Motor neuron (in vitro differentiated cells): ENCODE measurements at regions not wholly inside any gene's neighbourhood (a gene's known extent, or its start where the extent isn't known, plus 50 kb on each side); places are given as distances from the start of the nearest gene placed in this dataset.

Source experiments
- ATAC-seq, 8 experiments: fragments of 200-7000 bp; cut with Tn5 transposase; replicated peaks in 6 of 8; 2 replicates each; pipeline ENCODE4 v1.8.0; 2021; ENCODE audit warnings: mild to moderate bottlenecking in 8 of 8, moderate library complexity in 8 of 8
- H3K27ac ChIP-seq, 2 donors: fragments of 250-450 bp; sonication (Bioruptor Pico); 2 replicates each; pipeline ENCODE4 v1.9.0; 2021; ENCODE audit warnings: antibody characterized with exemption in 2 of 2, mild to moderate bottlenecking in 2 of 2, moderate library complexity in 1 of 2
- H3K4me1 ChIP-seq, 2 donors: fragments of 250-450 bp; sonication (Bioruptor Pico); replicated peaks in 1 of 2; 2 replicates each; pipeline ENCODE4 v1.6.1; 2021; ENCODE audit warnings: antibody characterized with exemption in 2 of 2, mild to moderate bottlenecking in 2 of 2, moderate library complexity in 1 of 2
- H3K4me3 ChIP-seq, 5 donors: fragments of 250-450 bp; sonication (Bioruptor Pico); 2 replicates each; pipeline ENCODE4 v1.9.0; 2021; ENCODE audit warnings: antibody characterized with exemption in 5 of 5, mild to moderate bottlenecking in 5 of 5, moderate library complexity in 4 of 5
- WGBS, 10 experiments: fragments of 450-650 bp; shearing (Covaris generic); methylation state at CpG; one replicate each; pipeline ENCODE4 v1.0.0; 2022; 5-methylcytosine and 5-hydroxymethylcytosine counted together
- in situ Hi-C, 9 experiments: fragments of 400-800 bp; cut with MboI; loops; one replicate each; pipeline ENCODE4 v1.15.0; 2021; ENCODE audit warnings: low sequenced_read_pairs in 9 of 9, low pct_unique_long_range_greater_than_20kb in 2 of 9; ENCODE audit not compliant: unreplicated experiment in 9 of 9

DNA sequence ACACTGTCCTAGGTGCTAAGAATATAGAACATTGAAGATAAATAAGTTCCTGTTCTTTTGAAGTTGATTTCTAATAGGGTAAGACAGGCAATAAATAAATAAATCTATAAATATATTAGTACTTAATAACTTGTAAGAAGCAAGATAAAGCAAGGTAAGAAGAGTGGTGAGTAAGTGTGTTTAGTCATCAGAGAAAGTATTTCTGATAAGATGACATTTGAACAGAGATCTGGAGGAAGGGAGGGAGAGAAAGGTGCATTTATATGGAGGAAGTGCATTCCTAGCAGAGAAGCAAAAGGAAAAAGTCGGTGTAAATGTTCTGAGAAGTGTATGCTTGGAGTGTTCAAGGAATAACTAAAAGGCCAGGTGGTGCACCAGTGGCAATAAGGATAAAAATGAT is 184.4 kb upstream of the GRIP1 start:
- Histone ChIP-seq H3K27ac (no peak overlapping the region), H3K4me1 (peaks cover 0 to 26% of the 10 kb centered on the region in 2 donors), H3K4me3 (no peak overlapping the region)
- 0 to 100% (median 25%) methylated on average over 1 of the region's 1 CpG; no CpG with 5 or more reads in 4 of the 10 experiments for WGBS, 10 experiments
- no peak for ATAC-seq
- in situ Hi-C loops, result loop anchor here in 1 of 9 experiments (25.0 kb wide), 1 partner anchor 151 kb away; no protein-coding TSS in a partner anchor

DNA sequence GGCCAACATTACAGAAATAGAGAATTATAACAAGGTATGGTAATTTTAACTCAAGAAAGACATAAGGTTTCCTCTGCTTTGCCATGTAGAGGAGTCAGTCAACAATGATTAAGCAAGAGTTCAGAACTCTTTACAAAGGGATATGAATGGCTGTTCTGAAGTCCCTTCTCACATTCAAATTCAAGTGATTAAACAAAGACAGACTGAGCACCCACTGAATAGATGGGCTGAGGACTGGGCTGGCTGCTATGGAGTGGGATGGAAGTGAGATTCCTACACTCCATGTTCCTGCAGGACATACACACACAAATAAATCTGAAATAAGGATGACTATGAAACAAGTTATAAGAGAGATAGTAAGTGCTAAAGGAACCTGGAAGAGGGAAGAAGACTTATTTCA is 199.0 kb upstream of the GRIP1 start:
- H3K4me3 ChIP-seq, result no peak overlapping the region
- ATAC-seq, result peak in 5 of 8 experiments; percentile 53 to 69 (median 59)
- in situ Hi-C loops, result no loop called here

DNA sequence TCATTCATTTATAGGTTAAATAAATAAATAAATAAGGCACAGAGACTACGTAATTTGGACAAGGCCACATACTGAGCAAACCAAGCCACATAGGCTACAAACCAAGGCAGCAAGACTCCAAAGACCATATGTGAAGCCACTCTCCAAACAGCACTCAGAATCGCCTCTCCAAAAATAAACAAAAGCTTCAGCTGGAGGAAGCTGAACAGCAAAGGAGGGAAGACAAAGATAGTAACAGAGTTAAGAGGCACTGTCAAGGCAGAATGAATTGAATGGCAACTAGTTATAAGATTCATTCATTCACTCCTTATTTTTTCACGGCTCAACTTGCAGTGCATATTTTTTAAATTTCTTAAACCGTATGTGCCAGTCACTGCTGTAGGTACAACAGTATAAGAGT is 200.5 kb upstream of the GRIP1 start:
- ATAC-seq, result no peak
- H3K27ac ChIP-seq, result no peak overlapping the region
- no peak overlapping the region for H3K4me3 ChIP-seq
- in situ Hi-C loops, result no loop called here
- 21 to 100% (median 80%) methylated on average over 1 to 4 of the region's 4 CpGs; no CpG with 5 or more reads in 1 of the 10 experiments for WGBS, 10 experiments
- H3K4me1 ChIP-seq, result peaks cover 3 to 12% of the 10 kb centered on the region in 2 donors

More for the DNA sequence above, 199.0 kb upstream of the GRIP1 start:
- no peak overlapping the region for H3K27ac ChIP-seq
- H3K4me1 ChIP-seq, result peaks cover 3 to 12% of the 10 kb centered on the region in 2 donors

DNA sequence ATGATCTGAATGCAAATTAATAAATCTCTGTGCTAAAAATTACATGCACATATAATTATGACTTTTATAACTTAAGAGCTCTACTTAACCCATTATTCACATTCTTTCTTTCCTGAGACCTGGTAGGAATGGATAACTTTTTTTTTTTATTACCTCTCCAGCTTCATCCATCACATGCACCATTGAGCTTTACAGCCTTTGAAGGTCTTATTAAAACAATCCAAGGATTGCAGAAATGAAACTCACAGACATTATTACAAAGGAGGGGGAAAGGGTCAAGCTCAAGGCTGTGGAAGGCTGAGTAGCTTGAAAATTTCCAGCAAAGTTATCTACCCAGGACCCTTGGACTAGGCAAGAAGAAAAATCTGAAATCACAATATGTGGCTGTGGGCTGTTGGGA is 202.5 kb upstream of the GRIP1 start:
- no peak overlapping the region for H3K4me3 ChIP-seq
- in situ Hi-C loops, result no loop called here
- H3K4me1 ChIP-seq, result peaks cover 3 to 12% of the 10 kb centered on the region in 2 donors
- no peak for ATAC-seq
- H3K27ac ChIP-seq, result no peak overlapping the region

DNA sequence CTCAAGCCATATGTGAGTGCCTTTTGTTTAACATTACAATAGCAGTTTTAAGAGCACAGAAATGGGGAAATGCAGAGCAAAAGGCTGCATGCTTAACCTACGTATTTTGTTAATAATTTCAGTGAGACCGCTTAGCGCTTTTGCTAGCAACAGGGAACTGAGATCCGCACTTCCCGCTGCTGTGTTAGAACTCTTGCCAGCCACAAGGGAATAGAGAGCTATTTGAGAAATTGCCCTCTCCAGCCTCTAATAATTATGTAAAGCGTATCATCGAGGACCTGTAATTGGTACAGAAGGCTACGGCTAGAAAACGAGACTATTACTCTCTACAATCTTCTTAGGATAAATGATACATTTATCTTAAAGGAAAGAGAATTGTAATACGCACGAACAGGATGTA is 205.2 kb upstream of the GRIP1 start:
- peak in 3 of 8 experiments; percentile 63 to 70 (median 68) for ATAC-seq
- Histone ChIP-seq H3K27ac (no peak overlapping the region), H3K4me1 (peaks cover 0 to 3% of the 10 kb centered on the region in 2 donors), H3K4me3 (no peak overlapping the region)
- WGBS, 10 experiments, result 26 to 75% (median 56%) methylated on average over 4 to 11 of the region's 11 CpGs; no CpG with 5 or more reads in 1 of the 10 experiments
- in situ Hi-C loops, result no loop called here

DNA sequence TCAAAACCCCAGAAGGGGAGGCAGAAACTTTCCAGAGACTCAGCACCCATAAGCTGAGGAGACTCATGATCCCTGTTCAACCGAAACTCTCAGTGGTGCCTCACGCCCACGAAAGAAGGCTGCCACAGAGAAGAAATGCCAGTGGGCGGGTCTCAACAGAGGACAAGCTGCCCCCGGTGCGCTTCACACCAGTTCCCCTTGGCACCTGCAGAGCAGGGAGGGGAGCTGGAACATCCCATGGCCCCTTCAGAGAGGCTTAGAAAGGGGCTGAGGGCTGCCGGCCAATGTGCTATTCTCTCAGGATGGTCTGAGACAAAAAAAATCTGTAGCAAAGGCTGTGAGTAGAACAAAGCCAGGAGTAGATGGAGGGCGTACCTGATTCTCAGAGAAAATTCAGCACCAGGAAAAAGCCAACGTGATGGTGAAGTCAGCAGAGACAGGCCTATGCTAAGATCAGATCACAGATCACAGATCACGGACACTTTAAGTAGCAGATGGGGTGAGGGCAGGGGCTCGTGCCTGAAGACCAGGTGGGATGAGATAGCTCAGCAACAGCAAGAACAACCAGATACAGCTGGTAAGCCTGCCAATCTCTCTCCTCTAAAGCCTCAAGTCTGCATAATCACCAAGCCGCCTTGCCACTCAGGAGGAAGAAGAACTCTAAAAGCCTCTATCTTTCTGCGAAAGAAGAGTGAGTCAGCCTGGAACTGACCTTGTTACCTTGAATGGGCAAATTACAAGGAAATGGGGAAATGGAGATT is 206.4 kb upstream of the GRIP1 start:
- WGBS, 10 experiments, result 8 to 92% (median 70%) methylated on average over 1 to 8 of the region's 13 CpGs; no CpG with 5 or more reads in 1 of the 10 experiments

DNA sequence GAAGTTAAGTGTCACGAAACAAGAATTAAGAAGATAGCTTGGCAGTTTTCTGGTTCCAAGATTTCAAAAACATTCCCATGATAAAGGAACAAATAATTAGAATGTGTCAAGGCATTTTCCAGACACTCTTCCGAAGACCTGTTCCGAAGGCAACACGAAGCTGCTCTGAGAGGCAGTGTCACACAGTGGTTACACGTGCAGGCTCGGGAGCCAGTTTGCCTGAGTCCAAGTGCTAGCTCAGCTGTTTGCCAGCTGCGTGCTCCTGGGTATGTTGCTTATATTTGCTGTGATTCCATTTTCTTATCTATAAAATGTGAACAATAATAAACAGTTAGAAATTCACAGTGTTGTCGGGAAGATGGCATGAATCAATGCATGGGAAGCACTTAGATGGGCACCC is 217.9 kb upstream of the GRIP1 start:
- H3K27ac ChIP-seq, result no peak overlapping the region
- no peak overlapping the region for H3K4me3 ChIP-seq
- in situ Hi-C loops, result no loop called here
- 0 to 85% (median 46%) methylated on average over 1 to 8 of the region's 8 CpGs; no CpG with 5 or more reads in 4 of the 10 experiments for WGBS, 10 experiments
- H3K4me1 ChIP-seq, result peaks cover 0 to 11% of the 10 kb centered on the region in 2 donors
- ATAC-seq, result no peak

More for the DNA sequence above, 206.4 kb upstream of the GRIP1 start:
- H3K4me1 ChIP-seq, result no peaks in the 10 kb centered on the region
- in situ Hi-C loops, result no loop called here
- H3K4me3 ChIP-seq, result no peak overlapping the region
- peak in 3 of 8 experiments; percentile 17 to 27 (median 22) for ATAC-seq
- no peak overlapping the region for H3K27ac ChIP-seq

DNA sequence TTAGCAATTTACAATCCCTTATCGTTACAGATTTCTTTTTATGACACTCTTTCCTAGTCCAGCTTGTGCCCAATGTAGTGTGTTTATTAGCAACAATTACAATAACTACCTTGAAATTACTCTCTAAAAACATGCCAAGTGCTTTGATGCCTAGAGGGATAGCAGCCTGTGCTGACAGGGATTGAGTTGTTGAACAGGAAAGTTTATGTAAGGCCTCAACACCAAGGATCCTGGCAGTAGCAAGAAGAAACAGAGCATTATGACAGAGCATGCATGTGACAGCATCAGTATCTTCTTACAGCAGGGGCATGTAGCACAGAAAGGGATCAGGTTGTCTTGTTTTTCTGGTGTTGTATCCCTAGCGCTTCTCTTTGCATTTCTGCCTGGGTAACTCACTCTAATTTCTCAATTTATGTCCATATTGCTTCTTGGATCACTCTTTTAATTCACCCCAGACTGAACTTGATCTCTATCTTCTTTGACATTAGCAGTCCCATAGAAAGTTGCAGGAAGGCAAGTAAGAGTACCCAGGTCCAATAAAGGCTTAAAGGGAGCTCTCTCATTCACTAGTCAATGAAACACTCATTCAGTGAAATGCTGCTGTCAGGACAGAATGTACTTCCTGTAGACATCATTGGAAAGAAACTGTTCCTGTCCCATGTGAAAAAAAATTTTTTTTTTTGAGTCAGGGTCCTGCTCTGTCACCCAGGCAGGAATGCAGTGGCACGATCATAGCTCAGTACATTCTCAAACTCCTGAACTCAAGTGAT is 220.0 kb upstream of the GRIP1 start:
- WGBS, 10 experiments, result 0 to 100% (median 86%) methylated on average over 1 to 2 of the region's 3 CpGs; no CpG with 5 or more reads in 1 of the 10 experiments
- H3K4me1 ChIP-seq, result peaks cover 0 to 11% of the 10 kb centered on the region in 2 donors
- peak in 2 of 8 experiments; percentile 34 to 44 for ATAC-seq
- H3K4me3 ChIP-seq, result no peak overlapping the region
- H3K27ac ChIP-seq, result no peak overlapping the region
- in situ Hi-C loops, result no loop called here

DNA sequence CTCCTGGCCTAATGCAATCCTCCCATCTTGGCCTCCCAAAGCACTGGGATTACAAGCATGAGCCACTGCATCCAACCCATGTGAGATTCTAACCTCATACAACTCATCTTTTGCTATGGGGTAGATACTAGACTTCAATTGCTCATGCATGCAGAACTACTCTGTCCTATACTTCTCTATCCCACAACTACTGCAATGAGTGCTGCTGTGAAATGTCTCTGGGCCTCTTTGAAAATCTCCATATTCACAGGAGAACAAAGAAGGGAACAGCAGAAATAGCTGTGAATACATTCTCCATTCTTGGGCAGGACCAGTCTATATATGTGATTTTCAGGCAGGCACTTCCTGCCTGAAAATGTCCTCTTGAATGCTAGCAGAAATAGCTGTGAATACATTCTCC is 220.7 kb upstream of the GRIP1 start:
- Histone ChIP-seq H3K27ac (no peak overlapping the region), H3K4me3 (no peak overlapping the region), H3K4me1 (peaks cover 0 to 11% of the 10 kb centered on the region in 2 donors)
- in situ Hi-C loops, result no loop called here
- ATAC-seq, result peak in 5 of 8 experiments; percentile 14 to 72 (median 40)

DNA sequence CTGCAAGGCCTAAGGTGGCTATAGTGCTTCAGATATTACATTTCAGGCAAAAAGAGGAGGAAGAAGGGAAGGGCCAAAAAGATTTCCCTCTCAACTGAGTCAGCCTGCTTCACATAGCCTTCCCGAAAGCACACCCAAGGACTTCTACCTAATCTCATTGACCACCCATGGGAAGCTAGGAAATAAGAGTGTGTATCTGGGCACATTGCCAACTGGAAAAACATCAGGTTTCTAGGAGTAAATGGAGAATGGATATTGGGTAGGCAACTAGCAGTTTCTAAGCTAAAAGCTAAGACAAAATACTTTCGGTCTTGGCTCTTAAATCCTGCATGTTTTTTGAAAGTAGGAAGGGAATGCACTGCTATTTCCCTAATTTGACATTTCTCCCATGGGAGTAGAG is 221.7 kb upstream of the GRIP1 start:
- in situ Hi-C loops, result no loop called here
- H3K4me3 ChIP-seq, result no peak overlapping the region
- WGBS, 10 experiments, result 0 to 100% (median 72%) methylated on average over 1 to 2 of the region's 2 CpGs
- peaks cover 4 to 11% of the 10 kb centered on the region in 2 donors for H3K4me1 ChIP-seq
- ATAC-seq, result no peak
- no peak overlapping the region for H3K27ac ChIP-seq

DNA sequence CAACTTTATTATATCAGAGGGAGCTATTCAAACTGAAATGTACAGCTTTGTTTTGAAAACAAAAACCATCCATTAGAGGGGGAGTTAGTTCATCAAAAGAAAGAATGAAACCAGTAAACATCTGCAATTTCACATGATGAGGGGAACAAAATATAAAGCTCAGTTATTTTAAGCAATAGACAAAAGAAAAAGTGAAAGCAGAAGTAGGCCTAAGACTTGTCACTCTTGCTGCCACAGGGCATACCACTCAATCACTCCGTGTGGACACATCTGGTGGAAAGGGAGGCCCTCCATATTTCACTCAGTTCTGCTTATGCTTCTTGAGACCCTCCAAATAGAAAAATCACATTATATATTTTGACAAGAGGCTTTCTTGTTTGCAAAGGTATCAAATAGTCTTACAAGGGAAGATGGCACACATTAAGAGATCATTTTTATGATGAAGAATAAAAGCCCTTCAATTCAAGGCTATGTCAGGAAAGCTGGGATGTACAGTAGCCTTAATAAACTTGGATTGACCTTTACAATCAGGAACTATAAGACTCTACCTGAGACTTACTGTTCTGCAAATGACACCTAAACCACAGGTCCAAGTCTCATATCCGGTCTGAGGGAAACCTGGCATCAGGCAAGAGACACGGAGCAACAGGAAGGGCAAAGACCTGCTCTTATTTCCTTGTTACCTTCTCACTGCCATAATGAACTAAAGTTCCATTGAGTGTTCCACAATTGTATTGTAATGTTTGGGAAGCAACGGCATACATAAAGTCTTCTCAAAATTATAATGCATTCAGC is 222.5 kb upstream of the GRIP1 start:
- H3K4me3 ChIP-seq, result no peak overlapping the region
- WGBS, 10 experiments, result 14 to 92% (median 72%) methylated on average over 1 to 4 of the region's 4 CpGs; no CpG with 5 or more reads in 1 of the 10 experiments
- H3K4me1 ChIP-seq, result peaks cover 4 to 11% of the 10 kb centered on the region in 2 donors
- in situ Hi-C loops, result no loop called here
- ATAC-seq, result no peak
- H3K27ac ChIP-seq, result no peak overlapping the region

DNA sequence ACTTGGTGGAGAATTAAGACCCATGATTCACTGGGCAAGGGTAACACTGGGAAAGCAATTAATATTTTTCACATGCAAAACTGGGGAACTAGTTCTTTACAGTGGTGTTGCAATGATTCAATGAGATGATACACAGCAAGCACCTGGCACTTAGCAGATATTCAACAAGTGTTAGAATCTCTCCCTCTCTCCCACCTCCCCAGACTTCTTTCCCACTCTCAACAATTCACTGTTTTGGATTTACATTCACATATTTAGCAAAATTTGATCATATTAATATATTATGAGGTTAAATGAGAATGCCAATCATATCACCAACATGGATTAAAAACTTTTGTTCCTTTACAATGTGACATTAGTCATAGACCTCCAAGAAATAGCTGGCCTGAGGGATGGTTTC is 223.1 kb upstream of the GRIP1 start:
- Histone ChIP-seq H3K27ac (no peak overlapping the region), H3K4me3 (no peak overlapping the region), H3K4me1 (peaks cover 4 to 11% of the 10 kb centered on the region in 2 donors)
- no peak for ATAC-seq
- in situ Hi-C loops, result no loop called here
